ENCODE measurements at regions not wholly inside any gene's neighbourhood (a gene's known extent, or its start where the extent isn't known, plus 50 kb on each side); places are given as distances from the start of the nearest gene placed in this dataset.

DNA sequence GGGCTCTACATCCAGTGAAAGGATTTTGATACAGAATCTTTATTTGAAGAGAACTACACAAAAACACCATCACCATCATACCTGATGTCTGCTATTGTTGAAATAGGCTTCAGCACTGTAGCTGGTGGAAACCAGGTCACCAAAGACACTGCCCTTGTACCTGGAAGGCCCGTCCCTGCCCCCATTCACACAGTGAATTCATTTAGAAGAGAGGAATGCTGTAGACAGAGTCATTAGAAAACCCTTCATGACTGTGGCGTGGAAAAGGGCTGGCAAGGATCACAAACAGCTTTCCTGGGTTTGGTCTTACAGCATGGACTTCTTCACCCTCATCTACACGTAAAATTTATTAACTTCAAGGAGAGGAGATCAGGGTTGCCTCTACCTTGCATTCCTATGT is 202.0 kb upstream of the NRP1 start:
- peaks cover 5 to 19% (median 13%) of the 10 kb centered on the region in 3 donors for H3K27me3 Mint-ChIP-seq (ENCODE audit: low read depth in 3 of 3)
- Histone ChIP-seq H3K4me1 (ENCODE audit: control insufficient read depth in 1 of 2, insufficient read depth in 2 of 2, low read length in 2 of 2) (no peaks in the 10 kb centered on the region), H2AFZ (ENCODE audit: insufficient read depth, low read depth, low read length, poor library complexity, severe bottlenecking) (no peak overlapping the region), H3K36me3 (replicated peaks in 1 of 2; ENCODE audit: control insufficient read depth in 1 of 2, insufficient read depth in 2 of 2, low read length in 2 of 2) (no peaks in the 10 kb centered on the region), H3K4me3 (replicated peaks in 1 of 3; ENCODE audit: low read depth in 2 of 3, low read length in 3 of 3) (no peak overlapping the region), H3K9me3 (replicated peaks in 1 of 2; ENCODE audit: control insufficient read depth in 1 of 2, insufficient read depth in 1 of 2, low read length in 2 of 2) (no peaks in the 10 kb centered on the region), H4K20me1 (ENCODE audit: insufficient read depth, low read length) (no peaks in the 10 kb centered on the region), H3K79me2 (ENCODE audit: insufficient read depth, low read length) (no peaks in the 10 kb centered on the region), H3K9ac (ENCODE audit: insufficient read depth, low read length, poor library complexity, severe bottlenecking) (no peak overlapping the region), H3K27ac (ENCODE audit: low read depth in 1 of 2, low read length in 2 of 2) (no peak overlapping the region), H3K4me2 (replicated peaks; ENCODE audit: extremely low read depth, low read length, poor library complexity, severe bottlenecking) (no peak overlapping the region), H3K27me3 (ENCODE audit: control insufficient read depth in 2 of 2, insufficient read depth in 2 of 2, low read length in 2 of 2) (peaks cover 6 to 7% of the 10 kb centered on the region in 2 donors)
- no peak overlapping the region for H3K27ac Mint-ChIP-seq
- DNase-seq, result no peak
- no peaks in the 10 kb centered on the region for H3K4me1 Mint-ChIP-seq
- no peak overlapping the region for H3K4me3 Mint-ChIP-seq
- 80% methylated on average over 1 of the region's 3 CpGs for whole genome bisulfite sequencing (ENCODE audit: insufficient coverage)
- intact Hi-C loops (cut with micrococcal nuclease), result no loop called here
- no peak for TF ChIP-seq CTCF (IDR thresholded peaks at IDR 0.05)
- H3K9me3 Mint-ChIP-seq, result peaks cover 0 to 3% (median 2%) of the 10 kb centered on the region in 7 donors
- H3K36me3 Mint-ChIP-seq, result no peaks in the 10 kb centered on the region

DNA sequence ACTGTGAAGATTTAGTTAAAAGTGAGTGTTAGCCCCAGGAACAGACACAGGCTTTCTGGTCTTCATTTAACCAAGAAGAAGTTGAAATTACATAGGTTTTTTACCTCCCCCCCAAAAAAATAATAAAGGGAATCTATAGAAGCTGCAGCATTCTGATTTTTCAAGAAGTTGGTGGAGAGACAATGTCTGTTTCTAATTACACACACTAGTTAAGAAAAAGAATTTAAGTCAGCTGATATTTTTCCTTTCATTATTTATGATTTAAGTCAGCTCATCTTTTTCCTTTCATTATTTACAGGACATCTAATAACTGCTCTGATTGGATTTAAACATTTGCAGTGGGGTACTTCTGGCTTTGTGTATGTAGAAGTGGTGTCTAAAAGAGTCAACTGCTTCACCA is 201.4 kb upstream of the NRP1 start:
- peaks cover 5 to 20% (median 12%) of the 10 kb centered on the region in 3 donors for H3K27me3 Mint-ChIP-seq (ENCODE audit: low read depth in 3 of 3)
- H3K4me2 ChIP-seq (replicated peaks; ENCODE audit: extremely low read depth, low read length, poor library complexity, severe bottlenecking), result no peak overlapping the region
- no peak overlapping the region for H3K27ac Mint-ChIP-seq
- peaks cover 6 to 9% of the 10 kb centered on the region in 2 donors for H3K27me3 ChIP-seq (ENCODE audit: control insufficient read depth in 2 of 2, insufficient read depth in 2 of 2, low read length in 2 of 2)
- no peaks in the 10 kb centered on the region for H3K79me2 ChIP-seq (ENCODE audit: insufficient read depth, low read length)
- no peaks in the 10 kb centered on the region for H3K4me1 ChIP-seq (ENCODE audit: control insufficient read depth in 1 of 2, insufficient read depth in 2 of 2, low read length in 2 of 2)
- no peak overlapping the region for H3K27ac ChIP-seq (ENCODE audit: low read depth in 1 of 2, low read length in 2 of 2)
- H3K4me3 ChIP-seq (replicated peaks in 1 of 3; ENCODE audit: low read depth in 2 of 3, low read length in 3 of 3), result no peak overlapping the region
- no peaks in the 10 kb centered on the region for H4K20me1 ChIP-seq (ENCODE audit: insufficient read depth, low read length)
- no peak overlapping the region for H3K9ac ChIP-seq (ENCODE audit: insufficient read depth, low read length, poor library complexity, severe bottlenecking)
- H3K36me3 Mint-ChIP-seq, result no peaks in the 10 kb centered on the region
- H3K9me3 Mint-ChIP-seq, result peaks cover 0 to 4% (median 2%) of the 10 kb centered on the region in 7 donors
- no peak overlapping the region for H3K4me3 Mint-ChIP-seq
- DNase-seq, result no peak
- intact Hi-C loops (cut with micrococcal nuclease), result no loop called here
- no peak overlapping the region for H2AFZ ChIP-seq (ENCODE audit: insufficient read depth, low read depth, low read length, poor library complexity, severe bottlenecking)
- no peaks in the 10 kb centered on the region for H3K36me3 ChIP-seq (replicated peaks in 1 of 2; ENCODE audit: control insufficient read depth in 1 of 2, insufficient read depth in 2 of 2, low read length in 2 of 2)
- H3K4me1 Mint-ChIP-seq, result no peaks in the 10 kb centered on the region
- TF ChIP-seq CTCF (IDR thresholded peaks at IDR 0.05), result no peak
- H3K9me3 ChIP-seq (replicated peaks in 1 of 2; ENCODE audit: control insufficient read depth in 1 of 2, insufficient read depth in 1 of 2, low read length in 2 of 2), result no peaks in the 10 kb centered on the region

Measured in CD14-positive monocyte (primary cell).